ENCODE measurements at regions not wholly inside any gene's neighbourhood (a gene's known extent, or its start where the extent isn't known, plus 50 kb on each side); places are given as distances from the start of the nearest gene placed in this dataset.
"Not testable (repeated sequence)": the region's sequence is repeated elsewhere in the genome, so short reads cannot be mapped to it uniquely, and the experiment has no call there.

DNA sequence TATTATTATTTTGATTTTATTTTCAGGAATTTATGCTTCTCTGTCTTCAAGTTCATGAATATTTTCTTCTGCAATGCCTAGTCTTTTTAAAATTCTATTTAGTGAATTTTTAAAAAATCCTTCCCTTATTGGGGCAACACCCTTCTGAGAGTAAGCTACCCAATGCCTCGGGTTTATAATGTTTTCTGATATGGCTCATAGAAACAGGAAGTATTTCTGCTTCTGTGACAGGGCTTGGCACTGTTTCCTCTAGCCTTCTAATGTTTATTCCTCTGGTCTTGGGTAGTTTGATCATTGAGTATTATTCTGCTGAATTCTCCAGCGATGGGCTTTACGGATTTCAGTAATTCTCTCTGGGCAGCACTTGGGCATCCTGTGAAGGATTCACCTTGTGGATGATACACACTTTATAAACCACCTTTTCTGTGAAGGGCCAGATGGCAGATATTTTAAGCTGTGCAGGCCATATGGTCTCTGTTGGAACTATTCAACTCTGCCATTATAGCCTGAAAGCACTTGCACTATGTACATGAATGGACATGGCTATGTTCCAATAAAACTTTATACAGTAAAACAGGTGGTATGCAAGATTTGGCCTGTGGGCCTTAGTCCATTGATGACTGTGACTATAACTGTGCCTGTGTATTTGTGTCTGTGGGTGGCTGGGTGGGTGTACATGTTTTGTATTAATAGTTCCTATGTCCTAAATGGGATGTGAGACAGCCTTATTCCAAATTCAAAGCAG, 95.9 kb upstream of the FAT1 start:
- DNase-seq: peak in 1 of 2 experiments; percentile 62

DNA sequence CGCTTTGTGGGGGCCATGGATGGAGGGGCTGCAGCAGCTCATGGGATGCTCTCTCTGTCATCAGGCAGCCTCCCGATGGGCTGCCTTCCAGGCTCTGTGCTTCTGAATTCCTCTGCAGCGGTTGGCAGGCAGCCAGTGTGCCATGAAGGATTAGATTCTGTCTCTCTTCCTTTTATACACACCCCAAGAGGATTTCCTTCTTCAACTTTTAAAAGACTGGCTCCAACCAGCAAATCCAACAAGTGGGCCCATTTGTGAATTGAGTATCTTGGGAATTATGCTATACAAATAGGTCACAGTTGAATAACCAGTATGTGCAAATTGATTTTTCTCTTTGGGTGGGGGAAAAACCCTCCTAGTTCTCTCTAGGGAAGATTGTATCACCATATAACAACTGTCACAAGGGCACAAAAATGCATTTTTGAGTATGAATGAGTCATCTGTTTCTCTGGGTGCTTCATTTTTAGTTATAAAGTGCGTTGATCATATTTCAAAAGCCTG, 96.8 kb upstream of the FAT1 start:
- DNase-seq: no peak

DNA sequence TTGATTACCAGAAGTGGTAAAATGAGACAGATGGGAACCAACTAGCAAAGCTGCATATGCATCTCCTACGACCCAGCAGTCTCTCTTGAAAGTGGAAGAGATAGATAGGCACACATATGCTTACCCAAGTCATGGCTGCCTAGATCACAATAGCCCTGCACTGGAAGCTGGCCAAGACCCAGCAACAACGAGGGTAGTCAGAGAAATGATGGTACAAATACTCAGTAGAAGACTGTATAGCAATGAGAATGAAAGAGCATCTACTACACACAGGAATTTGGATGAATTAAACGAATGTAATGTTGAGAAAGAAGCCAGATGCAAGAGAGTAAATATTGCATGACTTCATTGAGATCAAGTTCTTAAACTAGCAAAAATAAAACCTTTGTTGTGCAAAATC, 100.3 kb upstream of the FAT1 start:
- no peak for DNase-seq

DNA sequence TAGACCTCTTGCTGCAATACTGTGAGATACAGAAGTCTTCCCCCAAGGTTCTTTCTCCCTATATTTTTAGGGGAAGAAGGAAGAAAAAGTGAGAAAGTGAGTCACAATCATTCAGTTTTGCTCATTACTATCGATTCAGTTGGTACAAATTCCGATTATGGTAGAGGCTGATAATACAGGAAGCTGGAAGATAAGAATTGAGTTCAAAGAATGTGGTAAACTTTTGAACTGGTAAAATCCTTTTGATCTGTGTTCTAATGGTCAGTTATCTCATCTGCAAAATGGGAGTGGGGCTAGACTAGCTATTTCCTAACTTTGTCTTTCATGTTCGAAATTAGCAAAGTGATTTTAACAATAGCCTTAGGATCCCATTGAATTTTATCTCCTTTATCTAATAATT, 101.4 kb upstream of the FAT1 start:
- no peak for DNase-seq

DNA sequence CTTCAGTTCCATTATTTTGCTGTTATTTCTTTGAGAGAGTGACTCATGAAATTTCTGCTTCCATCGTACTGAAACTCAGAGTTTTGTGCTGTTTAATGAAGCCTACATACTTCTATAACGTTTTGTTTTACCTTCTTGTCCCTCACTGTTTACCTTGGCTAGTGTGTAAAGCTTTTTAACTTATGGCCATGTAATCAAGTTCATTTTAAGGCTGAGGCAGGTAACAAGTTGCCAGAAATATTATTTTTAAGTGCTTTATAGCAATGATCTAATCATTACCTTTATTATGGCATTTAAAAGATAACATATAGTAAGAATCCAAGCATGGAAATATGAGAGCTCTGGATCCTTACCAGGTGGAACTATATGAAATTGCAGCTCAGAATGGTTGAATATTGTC, 102.3 kb upstream of the FAT1 start:
- no peak for DNase-seq

DNA sequence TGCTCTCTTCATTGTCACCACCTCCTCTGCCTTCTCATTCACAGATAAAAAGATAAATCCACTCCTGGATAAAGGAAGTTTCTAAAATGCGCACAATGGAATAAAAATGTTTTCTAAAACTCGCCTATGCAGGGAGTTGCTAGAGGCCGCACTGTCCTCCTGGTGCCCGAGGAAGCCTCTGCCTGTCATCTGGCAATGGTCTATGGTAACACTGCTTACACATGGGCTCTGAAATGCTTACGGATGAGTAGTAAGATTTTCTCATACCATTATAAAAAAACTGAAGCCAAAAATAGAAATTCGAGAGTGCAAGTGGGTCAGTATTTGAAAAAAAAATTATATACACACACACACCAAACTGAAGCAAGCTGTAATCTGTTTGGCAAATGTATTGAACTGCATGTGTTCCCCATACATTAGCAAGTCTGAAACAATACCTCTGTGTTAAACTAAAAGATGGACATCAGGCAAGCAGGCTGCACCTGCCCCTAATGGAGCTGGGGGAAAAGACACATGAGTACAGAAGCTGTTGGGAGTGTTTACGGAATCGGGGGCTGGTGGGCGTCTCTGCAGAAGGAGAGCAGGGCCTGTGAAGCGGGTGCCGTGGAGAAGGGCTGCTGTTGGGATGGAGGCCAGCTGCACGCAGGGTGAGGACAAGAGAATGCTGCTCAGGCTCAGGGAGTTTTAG, 103.3 kb upstream of the FAT1 start:
- DNase-seq: no peak

DNA sequence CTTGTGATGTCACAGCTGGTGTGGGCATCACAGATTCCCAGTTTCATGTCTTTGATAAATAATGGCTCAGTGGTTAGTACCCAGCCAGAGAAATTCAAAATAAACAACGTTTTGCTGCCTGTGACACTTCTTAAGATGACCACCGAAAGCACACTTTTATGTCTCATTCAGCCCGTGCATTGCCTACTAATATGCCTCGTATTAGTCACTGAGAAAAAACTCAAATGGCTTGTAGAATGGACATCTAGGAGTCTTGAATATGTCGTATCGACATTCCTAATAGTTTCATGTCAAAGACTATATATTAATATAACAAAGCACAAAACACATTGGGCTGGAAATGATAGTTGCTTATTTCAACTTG, 103.9 kb upstream of the FAT1 start:
- DNase-seq: no peak

DNA sequence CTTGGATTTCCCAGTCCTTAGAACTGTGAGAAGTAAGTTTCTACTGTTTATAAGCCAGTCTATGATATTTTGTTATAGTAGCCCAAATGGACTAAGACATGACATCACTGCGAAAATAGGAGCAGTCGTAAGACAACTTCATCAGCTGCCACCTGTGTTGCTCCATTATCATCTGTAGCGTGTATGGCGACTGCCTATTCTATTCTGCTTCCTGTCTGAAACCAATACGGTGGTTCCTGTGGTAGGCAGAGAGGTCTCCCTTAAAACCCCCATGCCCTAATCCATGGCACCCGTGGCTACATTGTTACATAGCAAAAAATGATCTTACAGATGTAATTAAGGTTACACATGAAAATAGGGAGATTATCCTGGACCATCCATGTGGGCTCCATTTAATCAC, 105.4 kb upstream of the FAT1 start:
- DNase-seq: no peak

DNA sequence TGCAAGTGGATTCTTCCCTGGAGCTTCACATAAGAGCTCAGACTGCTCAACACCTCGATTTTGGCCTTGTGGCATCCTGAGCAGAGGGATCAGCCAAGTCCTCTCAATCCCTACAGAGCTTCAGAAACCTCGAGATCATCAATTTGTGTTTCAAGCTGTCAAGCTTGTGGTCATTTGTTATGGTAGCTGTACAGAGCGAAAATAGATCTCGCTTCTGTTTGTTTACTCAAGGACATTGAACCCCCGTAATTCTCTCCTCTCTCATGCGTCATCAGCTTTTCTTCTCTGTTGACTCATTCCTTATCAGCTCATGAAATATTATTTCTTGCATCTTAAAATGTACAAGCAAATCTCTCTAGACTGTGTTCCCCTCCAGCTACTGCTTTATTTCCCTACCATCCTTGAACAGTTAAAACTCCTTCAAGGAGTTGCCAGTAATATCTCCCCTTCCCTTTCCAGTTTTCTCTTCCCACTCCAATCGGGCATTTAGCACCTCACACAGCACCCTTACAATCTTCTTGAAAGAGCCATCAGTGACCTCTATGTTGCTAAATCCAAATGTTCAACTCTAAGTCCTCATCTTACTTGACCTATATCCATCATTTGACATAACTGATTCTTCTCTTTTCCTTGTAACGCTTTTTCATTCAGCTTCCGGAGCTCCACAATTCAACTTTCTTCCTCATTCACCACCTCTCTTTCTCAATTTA, 106.2 kb upstream of the FAT1 start:
- DNase-seq: no peak

DNA sequence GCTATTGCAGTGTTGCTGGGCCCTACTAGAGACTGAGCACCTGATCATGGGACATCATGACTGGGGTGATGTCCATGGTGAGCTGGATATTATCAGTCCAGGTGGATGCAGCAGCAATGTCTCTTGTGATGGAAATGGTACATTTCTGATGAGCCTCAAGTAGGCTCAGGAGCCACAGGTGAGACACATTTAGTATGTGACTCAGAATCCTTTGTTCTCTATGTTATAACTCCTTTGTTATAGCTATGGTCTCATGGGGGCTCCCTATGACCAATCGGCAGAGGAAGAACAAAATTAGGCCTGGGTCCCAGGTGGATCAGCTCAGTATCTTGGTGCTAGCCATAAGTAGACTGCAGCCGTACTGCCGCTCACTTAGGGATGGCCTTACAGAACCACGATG, 107.9 kb upstream of the FAT1 start:
- no peak for DNase-seq

DNA sequence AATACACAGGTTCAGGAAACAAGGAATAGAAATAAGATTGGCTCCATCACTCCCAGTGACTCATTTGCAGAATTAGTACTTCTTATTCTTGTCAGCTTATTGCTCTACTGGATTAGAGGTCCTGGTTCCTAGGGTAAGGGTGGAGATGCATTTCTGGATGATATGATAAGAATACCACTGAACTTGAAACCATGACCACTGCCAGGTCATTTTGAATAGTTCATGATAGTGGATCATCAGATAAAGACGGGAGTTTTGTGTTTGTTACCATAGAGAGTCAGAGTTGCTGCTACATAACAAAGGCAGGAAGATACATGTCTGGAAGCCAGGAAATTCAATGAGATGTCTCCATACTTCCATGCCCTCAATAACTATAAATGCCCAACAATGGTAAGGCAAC, 109.2 kb upstream of the FAT1 start:
- DNase-seq: no peak

DNA sequence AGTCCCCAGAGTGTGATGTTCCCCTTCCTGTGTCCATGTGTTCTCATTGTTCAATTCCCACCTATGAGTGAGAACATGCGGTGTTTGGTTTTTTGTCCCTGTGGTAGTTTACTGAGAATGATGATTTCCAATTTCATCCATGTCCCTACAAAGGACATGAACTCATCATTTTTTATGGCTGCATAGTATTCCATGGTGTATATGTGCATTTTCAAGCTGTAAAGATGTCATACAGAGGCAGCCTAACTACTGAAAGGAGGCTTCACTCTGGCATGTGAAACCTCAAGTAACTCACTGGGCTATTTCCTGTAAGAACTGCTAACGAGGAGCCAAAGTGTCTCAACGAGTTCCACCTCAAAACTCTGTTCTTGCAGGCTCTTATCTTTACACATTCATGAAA, 113.8 kb upstream of the FAT1 start:
- DNase-seq: not testable (repeated sequence)

DNA sequence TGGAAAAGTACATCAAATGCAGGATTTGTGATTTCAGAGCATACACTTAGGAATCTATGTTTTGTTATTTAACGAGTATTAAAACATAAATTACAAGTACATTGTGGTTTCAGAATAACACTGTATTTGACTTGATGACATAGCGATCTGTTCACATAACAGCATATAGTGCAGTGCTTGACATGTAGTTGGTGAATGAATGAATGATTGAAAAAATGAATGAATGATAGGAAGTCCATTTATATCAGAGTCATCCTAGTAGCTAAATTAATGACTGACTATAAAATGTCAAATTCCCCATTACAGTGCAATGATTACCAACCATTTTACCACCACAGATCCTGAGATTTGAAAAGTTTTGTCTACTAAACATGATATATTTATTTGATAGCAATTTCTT, 114.6 kb upstream of the FAT1 start:
- DNase-seq: no peak

DNA sequence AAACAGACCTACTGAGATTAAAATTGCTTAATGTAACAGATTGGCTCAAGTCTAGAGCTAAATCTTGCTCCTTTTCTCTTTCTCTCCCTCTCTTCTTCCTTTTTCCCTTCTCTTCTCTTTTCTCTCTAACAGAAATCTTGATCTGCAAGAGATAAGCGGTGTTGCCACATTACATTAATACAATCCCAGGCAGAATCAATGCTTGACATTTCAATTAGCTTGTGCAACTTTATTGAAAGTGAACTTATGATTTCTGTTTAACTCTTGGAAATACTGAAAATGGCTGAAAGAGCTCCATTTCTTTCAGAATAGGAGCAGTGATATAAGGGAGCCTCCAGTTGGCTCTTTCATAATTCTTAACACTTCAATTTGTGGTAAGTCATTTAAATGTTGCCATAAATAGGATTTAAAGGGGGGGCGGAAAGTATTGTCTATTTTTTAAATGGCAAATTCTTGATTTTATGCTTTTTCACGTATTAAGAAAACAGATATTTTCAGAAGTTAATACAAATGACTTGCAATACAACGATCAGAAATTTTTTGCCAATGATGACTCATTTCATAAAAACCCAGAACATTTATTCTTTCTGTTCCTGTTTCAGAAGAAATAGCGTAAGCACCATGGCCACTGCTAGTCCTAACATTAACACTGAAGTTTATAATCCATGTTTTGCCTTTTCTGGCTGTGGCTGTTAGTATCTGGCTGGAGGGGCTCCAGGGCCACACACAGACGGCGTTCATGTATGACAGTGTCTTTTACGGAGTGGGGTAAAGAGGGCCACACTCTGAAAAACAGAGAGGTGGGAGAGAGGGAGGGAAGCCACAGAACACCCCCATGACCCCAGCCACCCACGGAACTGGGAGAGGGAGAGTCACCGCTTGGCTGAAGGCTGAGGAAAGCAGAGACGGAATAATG, 115.7 kb upstream of the FAT1 start:
- no peak for DNase-seq

DNA sequence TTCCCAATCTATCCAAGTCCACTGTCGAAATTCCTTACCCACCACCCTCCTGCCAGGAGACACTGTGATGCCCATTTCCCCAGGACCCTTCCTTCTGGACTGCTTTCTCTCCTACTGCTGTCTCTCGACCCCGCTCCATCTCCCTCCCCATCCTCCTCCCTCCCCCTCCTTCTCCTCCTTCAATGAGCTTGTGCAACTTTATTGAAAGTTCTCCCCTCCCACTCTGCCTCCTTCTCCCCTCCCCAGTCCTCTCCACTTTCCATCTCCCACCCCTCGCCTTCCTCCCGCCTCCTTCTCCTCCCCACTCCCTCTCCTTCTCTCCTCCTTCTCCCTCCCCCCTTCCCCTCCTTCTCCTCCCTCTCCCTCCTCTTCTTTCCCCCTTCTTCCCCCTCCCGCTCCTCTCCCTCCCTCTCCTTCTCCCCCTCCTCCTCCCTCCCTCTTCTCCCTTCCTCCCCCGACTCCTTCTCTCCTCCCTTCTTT, 116.6 kb upstream of the FAT1 start:
- no peak for DNase-seq

DNA sequence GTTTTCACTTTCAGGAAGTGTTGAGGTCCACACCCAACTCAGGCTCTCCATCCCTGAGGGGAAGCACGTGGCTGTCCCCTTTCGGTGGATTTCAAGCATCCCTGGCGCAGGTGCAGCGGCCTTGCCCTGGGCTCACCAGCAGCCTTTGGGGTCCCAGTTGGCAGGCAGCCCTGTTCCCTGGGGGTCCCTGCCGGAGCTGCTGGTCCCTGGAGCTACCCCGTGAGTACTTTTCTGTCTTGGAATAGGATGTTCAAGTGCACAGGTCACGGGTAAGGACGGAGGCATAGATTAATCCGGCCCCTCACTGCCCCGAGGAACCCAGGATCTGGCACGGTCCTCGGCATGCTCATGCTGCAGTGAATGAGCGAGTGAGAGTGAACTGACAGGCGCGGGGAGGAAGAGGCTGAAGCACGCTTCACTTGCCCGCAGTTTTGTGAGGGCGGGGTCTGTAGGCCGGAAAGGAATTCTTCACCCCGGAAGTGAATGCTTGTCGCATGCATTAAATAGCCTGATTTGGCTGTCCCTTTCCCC, 117.2 kb upstream of the FAT1 start:
- no peak for DNase-seq

DNA sequence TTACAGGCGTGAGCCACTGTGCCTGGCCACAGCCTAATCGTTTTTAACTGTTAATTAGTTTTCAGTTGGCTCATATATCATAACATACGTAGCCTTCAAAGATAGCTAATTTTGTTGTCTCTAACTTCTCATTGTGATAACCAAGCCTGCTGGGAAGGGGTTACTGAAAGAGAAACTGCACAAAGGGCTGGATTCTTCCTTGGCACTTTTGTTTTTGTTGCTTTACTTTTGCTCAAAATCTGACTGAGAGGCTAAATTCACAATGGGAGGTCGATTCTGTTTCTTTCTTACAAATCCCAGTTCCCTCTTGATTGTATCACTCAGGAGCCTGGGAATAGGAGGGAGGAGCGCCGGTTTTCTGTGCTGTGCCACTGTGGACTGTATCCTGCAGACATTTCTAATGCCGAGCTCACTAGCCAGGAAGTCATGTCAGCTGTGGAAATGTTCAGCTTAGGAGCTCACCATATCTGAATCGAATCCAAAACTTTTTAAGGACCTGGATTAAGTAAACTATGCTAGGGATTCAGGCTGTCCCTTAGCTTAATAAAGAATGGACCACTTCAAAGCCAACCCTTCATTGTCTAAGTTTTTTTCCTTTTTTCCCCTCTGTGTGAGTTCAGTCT, 120.5 kb upstream of the FAT1 start:
- DNase-seq: no peak

DNA sequence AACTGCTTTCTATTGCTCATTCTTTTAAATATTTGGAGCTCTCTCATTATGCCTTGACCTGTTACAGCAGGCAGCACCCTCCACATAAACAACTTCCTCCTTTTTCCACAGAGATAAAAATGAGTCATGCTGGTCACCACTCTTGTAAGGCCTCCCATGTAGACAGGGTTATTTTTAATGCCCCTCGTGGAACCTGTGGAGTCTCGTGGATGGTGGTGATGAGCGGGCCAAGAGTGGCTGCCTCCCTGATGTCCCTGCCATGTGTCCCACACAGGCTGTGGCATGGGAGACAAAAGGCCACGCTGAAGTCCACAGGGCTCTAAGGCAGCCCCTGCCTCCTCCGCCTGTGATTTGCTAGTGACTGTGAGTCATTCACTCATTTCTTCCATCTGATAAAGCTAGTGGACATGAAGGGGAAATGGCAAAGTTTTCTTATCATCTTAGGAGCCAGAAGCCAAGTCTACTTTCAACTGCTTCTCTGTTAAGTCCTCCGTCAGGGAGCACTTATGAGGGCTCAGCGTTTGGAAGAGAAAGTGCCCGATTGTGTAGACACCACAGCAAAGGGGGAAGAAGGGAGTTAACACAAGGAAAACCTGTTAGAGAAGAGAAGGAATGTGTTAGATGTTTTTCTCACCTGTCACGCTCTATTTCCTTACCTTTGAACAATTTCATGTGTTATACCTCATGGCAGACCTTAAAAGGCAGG, 121.6 kb upstream of the FAT1 start:
- no peak for DNase-seq

DNA sequence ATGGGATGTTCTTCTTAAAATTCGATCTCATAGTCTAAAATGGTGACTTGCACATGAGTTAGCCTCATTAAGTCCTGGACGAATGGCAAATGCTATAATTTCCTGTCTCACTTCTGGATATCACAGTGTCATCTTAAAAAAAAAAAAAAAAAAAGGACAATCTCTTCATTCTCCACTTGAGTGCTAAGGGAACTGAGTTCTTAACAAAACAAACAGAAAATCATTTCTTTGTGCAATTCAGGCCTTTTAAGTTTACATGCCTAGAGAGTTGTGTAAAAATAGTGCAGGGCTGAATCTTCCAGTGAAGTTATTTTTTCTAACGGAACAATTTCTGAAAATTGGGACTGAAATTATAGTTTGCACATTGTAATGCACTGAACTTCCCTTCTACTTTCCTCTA, 122.8 kb upstream of the FAT1 start:
- DNase-seq: no peak

DNA sequence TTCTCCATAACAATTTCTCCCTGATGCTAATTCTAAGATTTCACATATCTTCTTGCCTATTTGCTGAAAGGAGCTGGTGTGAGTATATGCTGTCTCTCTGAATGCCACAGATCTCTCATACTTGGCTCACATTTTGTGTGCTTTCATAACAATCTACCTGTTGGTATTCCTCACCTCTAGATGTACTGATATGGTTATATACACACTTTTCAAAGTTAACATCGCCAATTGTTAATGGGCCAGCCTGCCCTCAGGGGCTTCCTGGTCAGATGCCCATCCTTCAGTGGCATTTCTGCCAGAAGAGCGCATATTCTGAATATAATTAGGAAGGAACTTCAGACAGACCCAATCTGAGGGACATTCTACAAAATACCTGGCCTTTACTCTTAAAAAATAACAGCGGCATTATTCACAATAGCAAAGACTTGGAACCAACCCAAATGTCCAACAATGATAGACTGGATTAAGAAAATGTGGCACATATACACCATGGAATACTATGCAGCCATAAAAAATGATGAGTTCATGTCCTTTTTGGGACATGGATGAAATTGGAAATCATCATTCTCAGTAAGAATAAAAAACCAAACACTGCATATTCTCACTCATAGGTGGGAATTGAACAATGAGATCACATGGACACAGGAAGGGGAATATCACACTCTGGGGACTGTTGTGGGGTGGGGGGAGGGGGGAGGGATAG, 123.9 kb upstream of the FAT1 start:
- DNase-seq: not testable (repeated sequence)

DNA sequence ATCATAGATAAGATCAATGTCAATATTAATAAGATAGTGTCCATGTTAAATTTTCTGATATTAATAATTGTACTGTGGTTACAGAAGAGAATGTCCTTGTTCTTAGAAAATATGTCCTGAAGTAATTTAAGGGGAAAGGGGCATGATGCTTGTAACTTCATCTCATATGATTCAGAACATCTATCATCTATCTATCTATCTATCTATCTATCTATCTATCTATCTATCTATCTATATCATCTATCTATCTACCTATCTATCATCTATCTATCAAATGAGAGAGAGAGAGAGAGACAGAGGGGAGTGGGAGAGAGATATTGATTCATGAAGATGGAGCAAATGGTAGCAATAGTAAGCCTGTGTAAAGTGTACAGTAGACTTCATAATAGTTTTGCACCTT, 124.8 kb upstream of the FAT1 start:
- DNase-seq: no peak

Data from cerebellar nuclear complex (tissue), 1 donor.